Glutamatergic neuron (in vitro differentiated cells): ENCODE measurements at regions not wholly inside any gene's neighbourhood (a gene's known extent, or its start where the extent isn't known, plus 50 kb on each side); places are given as distances from the start of the nearest gene placed in this dataset.

Source experiments
- DNase-seq: peaks from one replicate; pipeline ENCODE4 v3.0.0; 2022
- H3K27ac Mint-ChIP-seq: one replicate; pipeline ENCODE4 v1.8.0; 2020; ENCODE audit warnings: mild to moderate bottlenecking, mixed read lengths, inconsistent platforms; ENCODE audit not compliant: unreplicated experiment
- H3K27me3 Mint-ChIP-seq: one replicate; pipeline ENCODE4 v1.8.0; 2020; ENCODE audit warnings: mild to moderate bottlenecking, moderate library complexity, mixed read lengths, inconsistent platforms; ENCODE audit not compliant: unreplicated experiment
- H3K36me3 Mint-ChIP-seq: one replicate; pipeline ENCODE4 v1.8.0; 2020; ENCODE audit warnings: mild to moderate bottlenecking, mixed read lengths, inconsistent platforms; ENCODE audit not compliant: unreplicated experiment
- H3K4me1 Mint-ChIP-seq: one replicate; pipeline ENCODE4 v1.8.0; 2020; ENCODE audit warnings: mild to moderate bottlenecking, low read depth, mixed read lengths, inconsistent platforms; ENCODE audit not compliant: unreplicated experiment
- H3K4me3 Mint-ChIP-seq: one replicate; pipeline ENCODE4 v1.8.0; 2020; ENCODE audit warnings: mild to moderate bottlenecking, mixed read lengths, inconsistent platforms; ENCODE audit not compliant: unreplicated experiment
- H3K9me3 Mint-ChIP-seq: one replicate; pipeline ENCODE4 v1.8.0; 2020; ENCODE audit warnings: mild to moderate bottlenecking, moderate library complexity, mixed read lengths, inconsistent platforms; ENCODE audit not compliant: unreplicated experiment
- CTCF ChIP-seq: fragments of 200-600 bp; sonication (generic); IDR thresholded peaks from one replicate; pipeline ENCODE4 v1.5.0; 2021; ENCODE audit not compliant: partially characterized antibody, unreplicated experiment

- H3K9me3 Mint-ChIP-seq, result peaks cover 6% of the 10 kb centered on the region
- no peaks in the 10 kb centered on the region for H3K27me3 Mint-ChIP-seq
- DNase-seq, result no peak
- peaks cover 17% of the 10 kb centered on the region for H3K4me1 Mint-ChIP-seq
- peak overlapping the region; percentile 15 for H3K27ac Mint-ChIP-seq
- H3K36me3 Mint-ChIP-seq, result no peaks in the 10 kb centered on the region
- no peak for TF ChIP-seq CTCF
- H3K4me3 Mint-ChIP-seq, result no peak overlapping the region
These were observed 62.3 kb upstream of the SNX9 start for GRCh38 chr6:157760589-157761330.

GRCh38 chr6:157761331-157761921 lies 61.6 kb upstream of the SNX9 start:
- Mint-ChIP-seq H3K27ac (peak overlapping the region; percentile 15), H3K27me3 (no peaks in the 10 kb centered on the region), H3K9me3 (peaks cover 6% of the 10 kb centered on the region), H3K36me3 (no peaks in the 10 kb centered on the region), H3K4me3 (no peak overlapping the region), H3K4me1 (peaks cover 15% of the 10 kb centered on the region)
- DNase-seq, result no peak
- no peak for TF ChIP-seq CTCF

- no peak overlapping the region for H3K27ac Mint-ChIP-seq
- DNase-seq, result no peak
- H3K27me3 Mint-ChIP-seq, result no peaks in the 10 kb centered on the region
- no peaks in the 10 kb centered on the region for H3K36me3 Mint-ChIP-seq
- peaks cover 6% of the 10 kb centered on the region for H3K9me3 Mint-ChIP-seq
- peaks cover 13% of the 10 kb centered on the region for H3K4me1 Mint-ChIP-seq
- no peak for TF ChIP-seq CTCF
- no peak overlapping the region for H3K4me3 Mint-ChIP-seq
These were observed 61.1 kb upstream of the SNX9 start for GRCh38 chr6:157761926-157762325.

- DNase-seq, result no peak
- H3K4me1 Mint-ChIP-seq, result peaks cover 13% of the 10 kb centered on the region
- TF ChIP-seq CTCF, result no peak
These were observed 60.4 kb upstream of the SNX9 start for GRCh38 chr6:157762636-157763035.

GRCh38 chr6:157763129-157763903 lies 59.7 kb upstream of the SNX9 start:
- Mint-ChIP-seq H3K4me1 (peaks cover 13% of the 10 kb centered on the region), H3K9me3 (peaks cover 6% of the 10 kb centered on the region), H3K27me3 (no peaks in the 10 kb centered on the region), H3K4me3 (no peak overlapping the region), H3K27ac (no peak overlapping the region), H3K36me3 (no peaks in the 10 kb centered on the region)
- DNase-seq, result no peak
- TF ChIP-seq CTCF, result no peak

More at GRCh38 chr6:157762636-157763035, 60.4 kb upstream of the SNX9 start:
- Mint-ChIP-seq H3K27me3 (no peaks in the 10 kb centered on the region), H3K27ac (no peak overlapping the region), H3K9me3 (peaks cover 6% of the 10 kb centered on the region), H3K4me3 (no peak overlapping the region), H3K36me3 (no peaks in the 10 kb centered on the region)
